Fibroblast of mammary gland (primary cell): ENCODE measurements at regions not wholly inside any gene's neighbourhood (a gene's known extent, or its start where the extent isn't known, plus 50 kb on each side); places are given as distances from the start of the nearest gene placed in this dataset.
A peak's percentile ranks its signal among the peaks of the same experiment; 100 is the strongest.

Experiments used
- DNase-seq: peaks from one replicate; pipeline ENCODE4 v3.0.0-alpha.2; 2010; ENCODE audit warnings: low read depth
- H3K4me3 ChIP-seq: 2 replicates; pipeline ENCODE4 v1.5.1; 2011; ENCODE audit warnings: low read depth, mild to moderate bottlenecking, low read length, moderate library complexity; ENCODE audit not compliant: control insufficient read depth
- TF ChIP-seq, protein P1 (sequence below): conservative IDR thresholded peaks from 2 replicates; pipeline ENCODE4 v1.5.1; 2011; ENCODE audit warnings: low read depth, low read length, inconsistent platforms; ENCODE audit not compliant: control insufficient read depth, insufficient read depth

DNA sequence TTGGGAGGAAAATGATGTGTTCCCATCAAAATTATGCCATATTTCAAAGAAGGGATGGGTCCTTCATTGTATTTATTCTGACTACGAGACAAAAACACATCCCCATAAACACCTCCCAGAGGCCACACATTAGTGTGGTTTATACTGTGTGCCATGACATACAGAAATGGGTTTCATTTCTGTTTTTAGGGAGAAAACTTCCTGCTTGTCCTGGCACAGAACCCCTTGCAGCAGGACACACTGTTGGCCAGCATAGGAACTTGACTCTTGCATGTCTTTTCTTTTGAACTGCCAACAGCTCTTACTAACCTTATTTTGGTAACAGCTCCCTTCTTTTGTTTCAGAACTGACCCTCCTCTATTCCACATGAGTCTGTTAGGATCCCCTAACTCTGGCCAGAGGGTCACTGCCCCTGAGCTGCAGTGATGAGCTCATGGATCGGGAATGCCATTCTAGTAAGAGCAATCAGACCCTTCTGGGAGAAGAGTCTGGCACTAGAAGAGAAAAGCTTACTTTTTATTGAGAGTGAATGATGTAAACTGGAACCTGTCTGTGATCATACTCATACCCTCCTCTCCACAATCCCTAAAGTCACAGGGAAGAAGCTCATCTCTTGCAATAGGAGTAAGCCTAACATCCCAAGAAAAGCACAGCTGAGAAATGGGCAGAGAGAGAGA, 86.4 kb downstream of the SMIM20 start:
- DNase-seq: peak; percentile 24
- TF ChIP-seq, protein P1, sequence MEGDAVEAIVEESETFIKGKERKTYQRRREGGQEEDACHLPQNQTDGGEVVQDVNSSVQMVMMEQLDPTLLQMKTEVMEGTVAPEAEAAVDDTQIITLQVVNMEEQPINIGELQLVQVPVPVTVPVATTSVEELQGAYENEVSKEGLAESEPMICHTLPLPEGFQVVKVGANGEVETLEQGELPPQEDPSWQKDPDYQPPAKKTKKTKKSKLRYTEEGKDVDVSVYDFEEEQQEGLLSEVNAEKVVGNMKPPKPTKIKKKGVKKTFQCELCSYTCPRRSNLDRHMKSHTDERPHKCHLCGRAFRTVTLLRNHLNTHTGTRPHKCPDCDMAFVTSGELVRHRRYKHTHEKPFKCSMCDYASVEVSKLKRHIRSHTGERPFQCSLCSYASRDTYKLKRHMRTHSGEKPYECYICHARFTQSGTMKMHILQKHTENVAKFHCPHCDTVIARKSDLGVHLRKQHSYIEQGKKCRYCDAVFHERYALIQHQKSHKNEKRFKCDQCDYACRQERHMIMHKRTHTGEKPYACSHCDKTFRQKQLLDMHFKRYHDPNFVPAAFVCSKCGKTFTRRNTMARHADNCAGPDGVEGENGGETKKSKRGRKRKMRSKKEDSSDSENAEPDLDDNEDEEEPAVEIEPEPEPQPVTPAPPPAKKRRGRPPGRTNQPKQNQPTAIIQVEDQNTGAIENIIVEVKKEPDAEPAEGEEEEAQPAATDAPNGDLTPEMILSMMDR: no peak
- no peak overlapping the region for H3K4me3 ChIP-seq

DNA sequence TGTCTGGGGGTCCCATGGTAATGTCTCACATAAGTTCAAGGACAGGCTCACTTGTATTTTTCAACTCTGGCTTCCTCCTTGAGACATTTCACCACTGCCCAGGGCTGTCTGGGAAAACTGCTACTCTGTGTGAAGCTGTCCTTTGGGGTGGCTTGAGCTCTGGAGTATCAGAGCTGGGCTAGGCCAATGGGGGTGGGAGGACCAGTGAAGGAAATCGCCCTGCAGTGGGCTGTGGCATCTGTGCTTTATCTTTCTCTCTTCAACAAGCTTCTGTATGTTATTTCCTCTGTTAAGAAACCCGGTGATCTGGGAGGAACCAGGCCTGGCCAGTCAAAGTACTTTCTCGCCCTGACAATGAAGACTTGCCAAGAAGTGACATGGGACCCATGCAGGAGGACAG, 87.4 kb downstream of the SMIM20 start:
- no peak for DNase-seq
- TF ChIP-seq, protein P1: no peak
- H3K4me3 ChIP-seq: no peak overlapping the region

DNA sequence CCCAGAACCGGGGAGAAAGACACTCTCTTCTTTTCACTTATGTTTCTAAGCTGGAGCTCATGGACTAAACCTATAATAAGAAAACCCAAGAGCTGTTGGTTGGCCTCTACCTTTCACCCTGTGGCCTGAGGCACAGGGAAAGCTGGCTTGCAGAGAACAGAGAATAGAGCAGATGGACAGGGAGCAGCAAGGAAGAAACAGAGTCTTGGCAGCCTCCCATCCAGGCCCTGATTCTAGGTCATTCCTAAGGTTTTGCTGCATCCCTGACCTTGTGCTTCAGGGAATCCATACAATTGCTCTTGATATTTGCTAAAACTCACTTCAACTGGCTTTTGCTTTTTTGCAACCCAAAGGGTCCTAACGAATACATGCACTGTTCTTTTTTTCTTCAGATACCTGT, 87.8 kb downstream of the SMIM20 start:
- no peak for DNase-seq
- H3K4me3 ChIP-seq: no peak overlapping the region
- TF ChIP-seq, protein P1: no peak

DNA sequence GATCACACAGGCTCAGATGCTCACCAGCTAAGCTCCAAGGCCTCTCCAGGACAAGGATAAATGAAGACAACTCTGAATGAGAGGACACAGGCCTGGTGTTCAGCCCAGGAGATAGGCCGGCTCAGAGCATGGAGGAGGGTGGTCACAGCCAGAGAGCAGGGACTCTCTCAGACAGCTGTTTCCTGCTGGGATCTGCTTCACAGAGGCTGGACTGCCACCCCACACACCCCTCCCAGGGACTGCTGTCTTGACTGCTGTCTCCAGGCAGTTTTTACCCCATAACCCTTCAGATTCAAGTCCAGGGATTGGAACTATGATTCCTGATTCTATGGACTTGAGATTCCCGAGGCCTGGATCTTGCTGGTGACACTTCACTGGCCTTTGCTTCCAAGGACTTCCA, 89.0 kb downstream of the SMIM20 start:
- TF ChIP-seq, protein P1: no peak
- DNase-seq: no peak

DNA sequence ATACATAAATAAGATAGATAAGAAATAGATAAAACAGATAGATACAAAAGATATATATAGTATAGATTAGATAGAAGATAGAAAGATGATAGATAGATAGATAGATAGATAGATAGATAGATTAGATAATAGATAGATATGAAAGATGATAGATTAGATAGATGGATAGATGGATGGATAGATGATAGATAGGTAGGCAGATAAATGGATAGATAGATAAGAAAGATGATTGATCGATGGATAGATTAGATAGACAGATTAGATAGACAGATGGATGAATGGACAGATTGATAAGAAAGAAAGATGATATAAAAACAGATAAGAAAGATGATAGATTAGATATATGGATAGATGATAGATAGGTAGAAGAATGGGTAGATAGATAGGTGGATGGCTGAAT, 90.3 kb downstream of the SMIM20 start:
- TF ChIP-seq, protein P1: no peak
- H3K4me3 ChIP-seq: no peak overlapping the region
- DNase-seq: no peak

More for the DNA sequence above, 89.0 kb downstream of the SMIM20 start:
- no peak overlapping the region for H3K4me3 ChIP-seq

DNA sequence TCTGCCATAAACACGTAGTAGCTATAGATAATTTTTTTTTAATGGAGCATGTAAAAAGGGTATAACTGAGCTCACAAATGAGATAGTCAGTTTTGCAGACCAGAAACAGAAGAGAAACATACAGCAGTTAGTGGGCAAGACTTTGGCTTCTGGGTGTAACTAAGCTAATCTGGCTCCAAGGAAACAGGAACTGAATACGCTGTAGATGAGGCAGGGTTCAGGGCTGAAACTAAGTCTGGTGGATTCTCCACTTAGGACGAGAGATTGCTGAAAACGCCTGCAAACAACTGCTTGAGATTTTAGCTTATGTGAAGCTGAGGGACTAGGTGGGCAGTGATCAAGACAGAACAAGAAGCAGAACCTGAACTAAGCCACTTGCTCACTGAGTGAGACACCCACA, 91.7 kb downstream of the SMIM20 start:
- DNase-seq: no peak
- TF ChIP-seq, protein P1: no peak
- H3K4me3 ChIP-seq: no peak overlapping the region

DNA sequence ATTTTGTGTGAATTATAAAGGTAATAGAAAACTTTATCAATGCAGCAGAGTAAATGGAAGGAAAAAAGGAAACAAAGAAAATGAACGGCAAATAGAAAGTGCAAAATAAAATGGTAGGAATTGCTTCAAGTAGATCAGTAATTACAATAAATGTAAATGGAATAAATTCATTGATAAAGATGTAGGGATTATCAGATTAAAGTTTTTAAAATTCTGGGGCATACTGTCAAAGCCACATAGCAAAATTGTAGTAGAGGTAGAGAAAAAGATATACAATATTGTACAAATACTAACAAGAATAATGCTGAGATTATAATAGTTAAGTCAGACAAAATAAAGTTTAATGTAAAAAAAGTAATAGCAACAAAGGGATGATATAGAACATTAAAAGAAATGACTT, 94.7 kb downstream of the SMIM20 start:
- TF ChIP-seq, protein P1: no peak
- no peak overlapping the region for H3K4me3 ChIP-seq
- DNase-seq: no peak
